ENCODE measurements at regions not wholly inside any gene's neighbourhood (a gene's known extent, or its start where the extent isn't known, plus 50 kb on each side); places are given as distances from the start of the nearest gene placed in this dataset.

- TF ChIP-seq CTCF (IDR thresholded peaks at IDR 0.05; ENCODE audit: borderline replicate concordance, insufficient read depth, low read depth, low read length): no peak
- no peak overlapping the region for H3K4me3 ChIP-seq (ENCODE audit: low read depth, low read length)
These were observed 107.4 kb downstream of the FAM204A start for GRCh38 chr10:118234683-118235082.

- no peak for TF ChIP-seq CTCF (IDR thresholded peaks at IDR 0.05; ENCODE audit: borderline replicate concordance, insufficient read depth, low read depth, low read length)
These were observed 121.7 kb downstream of the FAM204A start for GRCh38 chr10:118220346-118220850.

GRCh38 chr10:118218562-118218961 lies 123.6 kb downstream of the FAM204A start:
- TF ChIP-seq CTCF (IDR thresholded peaks at IDR 0.05; ENCODE audit: borderline replicate concordance, insufficient read depth, low read depth, low read length): no peak
- H3K4me3 ChIP-seq (ENCODE audit: low read depth, low read length): no peak overlapping the region

More at GRCh38 chr10:118220346-118220850, 121.7 kb downstream of the FAM204A start:
- H3K4me3 ChIP-seq (ENCODE audit: low read depth, low read length): no peak overlapping the region

- TF ChIP-seq CTCF (IDR thresholded peaks at IDR 0.05; ENCODE audit: borderline replicate concordance, insufficient read depth, low read depth, low read length): no peak
These were observed 125.5 kb downstream of the FAM204A start for GRCh38 chr10:118216571-118217170.

GRCh38 chr10:118216020-118216419 lies 126.1 kb downstream of the FAM204A start:
- TF ChIP-seq CTCF (IDR thresholded peaks at IDR 0.05; ENCODE audit: borderline replicate concordance, insufficient read depth, low read depth, low read length): no peak
- no peak overlapping the region for H3K4me3 ChIP-seq (ENCODE audit: low read depth, low read length)

More at GRCh38 chr10:118216571-118217170, 125.5 kb downstream of the FAM204A start:
- H3K4me3 ChIP-seq (ENCODE audit: low read depth, low read length): no peak overlapping the region

GRCh38 chr10:118214776-118215175 lies 127.3 kb downstream of the FAM204A start:
- TF ChIP-seq CTCF (IDR thresholded peaks at IDR 0.05; ENCODE audit: borderline replicate concordance, insufficient read depth, low read depth, low read length): no peak

GRCh38 chr10:118213436-118213835 lies 128.7 kb downstream of the FAM204A start:
- no peak overlapping the region for H3K4me3 ChIP-seq (ENCODE audit: low read depth, low read length)
- no peak for TF ChIP-seq CTCF (IDR thresholded peaks at IDR 0.05; ENCODE audit: borderline replicate concordance, insufficient read depth, low read depth, low read length)

More at GRCh38 chr10:118214776-118215175, 127.3 kb downstream of the FAM204A start:
- no peak overlapping the region for H3K4me3 ChIP-seq (ENCODE audit: low read depth, low read length)

Data from GM12875 (cell line).